HEK293 (cell line): ENCODE measurements at regions not wholly inside any gene's neighbourhood (a gene's known extent, or its start where the extent isn't known, plus 50 kb on each side); places are given as distances from the start of the nearest gene placed in this dataset.

ENCODE experiments used
- REST ChIP-seq: fragments of 450-650 bp; formaldehyde crosslinking; IDR thresholded peaks from 2 replicates; pipeline ENCODE4 v1.5.1; 2016; ENCODE audit warnings: missing biosample characterization, missing genetic modification characterization
- TSHZ1 ChIP-seq: fragments of 450-650 bp; formaldehyde crosslinking; IDR thresholded peaks from 2 replicates; pipeline ENCODE4 v1.5.1; 2016; ENCODE audit warnings: missing biosample characterization, missing genetic modification characterization, borderline replicate concordance
- ZBTB7A ChIP-seq: fragments of 450-650 bp; formaldehyde crosslinking; IDR thresholded peaks from 2 replicates; pipeline ENCODE4 v1.5.1; 2016; ENCODE audit warnings: low read depth, missing biosample characterization, missing genetic modification characterization
- ZNF114 ChIP-seq: fragments of 450-650 bp; formaldehyde crosslinking; IDR thresholded peaks from 2 replicates; pipeline ENCODE4 v1.5.0; 2017; ENCODE audit warnings: missing biosample characterization, missing genetic modification characterization
- ZNF138 ChIP-seq: fragments of 450-650 bp; formaldehyde crosslinking; IDR thresholded peaks from 2 replicates; pipeline ENCODE4 v1.5.1; 2016; ENCODE audit warnings: missing biosample characterization, missing genetic modification characterization, borderline replicate concordance
- ZNF513 ChIP-seq: fragments of 450-650 bp; IDR thresholded peaks from 2 replicates; pipeline ENCODE4 v1.5.1; 2018; ENCODE audit warnings: missing biosample characterization, missing genetic modification characterization
- ZNF585B ChIP-seq: fragments of 450-650 bp; formaldehyde crosslinking; IDR thresholded peaks from 2 replicates; pipeline ENCODE4 v1.5.1; 2016; ENCODE audit warnings: missing biosample characterization, missing genetic modification characterization
- ZNF777 ChIP-seq: fragments of 450-650 bp; formaldehyde crosslinking; IDR thresholded peaks from 2 replicates; pipeline ENCODE4 v1.5.1; 2017; ENCODE audit warnings: missing biosample characterization, missing genetic modification characterization, borderline replicate concordance
- TF ChIP-seq, protein P1 (sequence below): fragments of 450-650 bp; formaldehyde crosslinking; IDR thresholded peaks from 2 replicates; pipeline ENCODE4 v1.5.1; 2016; ENCODE audit warnings: missing biosample characterization, missing genetic modification characterization
- TF ChIP-seq, protein P2 (sequence below): IDR thresholded peaks from 2 replicates; pipeline ENCODE4 v1.6.1; 2011; ENCODE audit warnings: mild to moderate bottlenecking, low read depth, low read length, borderline replicate concordance
- TF ChIP-seq, protein P3 (sequence below): sonication (generic); formaldehyde crosslinking; IDR thresholded peaks from 2 replicates; pipeline ENCODE4 v1.8.1; 2022; ENCODE audit warnings: mild to moderate bottlenecking, moderate library complexity, missing genetic modification reagents
- TF ChIP-seq, protein P4 (sequence below): fragments of 450-650 bp; formaldehyde crosslinking; IDR thresholded peaks from 2 replicates; pipeline ENCODE4 v1.5.1; 2016; ENCODE audit warnings: missing biosample characterization, missing genetic modification characterization

GRCh38 chr4:120266602-120267001 lies 200.0 kb upstream of the MAD2L1 start:
- TF ChIP-seq, protein P1, sequence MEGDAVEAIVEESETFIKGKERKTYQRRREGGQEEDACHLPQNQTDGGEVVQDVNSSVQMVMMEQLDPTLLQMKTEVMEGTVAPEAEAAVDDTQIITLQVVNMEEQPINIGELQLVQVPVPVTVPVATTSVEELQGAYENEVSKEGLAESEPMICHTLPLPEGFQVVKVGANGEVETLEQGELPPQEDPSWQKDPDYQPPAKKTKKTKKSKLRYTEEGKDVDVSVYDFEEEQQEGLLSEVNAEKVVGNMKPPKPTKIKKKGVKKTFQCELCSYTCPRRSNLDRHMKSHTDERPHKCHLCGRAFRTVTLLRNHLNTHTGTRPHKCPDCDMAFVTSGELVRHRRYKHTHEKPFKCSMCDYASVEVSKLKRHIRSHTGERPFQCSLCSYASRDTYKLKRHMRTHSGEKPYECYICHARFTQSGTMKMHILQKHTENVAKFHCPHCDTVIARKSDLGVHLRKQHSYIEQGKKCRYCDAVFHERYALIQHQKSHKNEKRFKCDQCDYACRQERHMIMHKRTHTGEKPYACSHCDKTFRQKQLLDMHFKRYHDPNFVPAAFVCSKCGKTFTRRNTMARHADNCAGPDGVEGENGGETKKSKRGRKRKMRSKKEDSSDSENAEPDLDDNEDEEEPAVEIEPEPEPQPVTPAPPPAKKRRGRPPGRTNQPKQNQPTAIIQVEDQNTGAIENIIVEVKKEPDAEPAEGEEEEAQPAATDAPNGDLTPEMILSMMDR (tag by site-specific recombination): no peak
- TF ChIP-seq, protein P2, sequence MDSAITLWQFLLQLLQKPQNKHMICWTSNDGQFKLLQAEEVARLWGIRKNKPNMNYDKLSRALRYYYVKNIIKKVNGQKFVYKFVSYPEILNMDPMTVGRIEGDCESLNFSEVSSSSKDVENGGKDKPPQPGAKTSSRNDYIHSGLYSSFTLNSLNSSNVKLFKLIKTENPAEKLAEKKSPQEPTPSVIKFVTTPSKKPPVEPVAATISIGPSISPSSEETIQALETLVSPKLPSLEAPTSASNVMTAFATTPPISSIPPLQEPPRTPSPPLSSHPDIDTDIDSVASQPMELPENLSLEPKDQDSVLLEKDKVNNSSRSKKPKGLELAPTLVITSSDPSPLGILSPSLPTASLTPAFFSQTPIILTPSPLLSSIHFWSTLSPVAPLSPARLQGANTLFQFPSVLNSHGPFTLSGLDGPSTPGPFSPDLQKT: no peak
- TF ChIP-seq ZNF513 (tag by site-specific recombination) (no peak), ZBTB7A (no peak), TSHZ1 (no peak), ZNF585B (tag by site-specific recombination) (no peak), ZNF777 (no peak), ZNF138 (tag by site-specific recombination) (no peak), REST (no peak), ZNF114 (tag by site-specific recombination) (no peak)
- TF ChIP-seq, protein P3, sequence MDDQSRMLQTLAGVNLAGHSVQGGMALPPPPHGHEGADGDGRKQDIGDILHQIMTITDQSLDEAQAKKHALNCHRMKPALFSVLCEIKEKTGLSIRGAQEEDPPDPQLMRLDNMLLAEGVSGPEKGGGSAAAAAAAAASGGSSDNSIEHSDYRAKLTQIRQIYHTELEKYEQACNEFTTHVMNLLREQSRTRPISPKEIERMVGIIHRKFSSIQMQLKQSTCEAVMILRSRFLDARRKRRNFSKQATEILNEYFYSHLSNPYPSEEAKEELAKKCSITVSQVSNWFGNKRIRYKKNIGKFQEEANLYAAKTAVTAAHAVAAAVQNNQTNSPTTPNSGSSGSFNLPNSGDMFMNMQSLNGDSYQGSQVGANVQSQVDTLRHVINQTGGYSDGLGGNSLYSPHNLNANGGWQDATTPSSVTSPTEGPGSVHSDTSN: no peak
- TF ChIP-seq, protein P4, sequence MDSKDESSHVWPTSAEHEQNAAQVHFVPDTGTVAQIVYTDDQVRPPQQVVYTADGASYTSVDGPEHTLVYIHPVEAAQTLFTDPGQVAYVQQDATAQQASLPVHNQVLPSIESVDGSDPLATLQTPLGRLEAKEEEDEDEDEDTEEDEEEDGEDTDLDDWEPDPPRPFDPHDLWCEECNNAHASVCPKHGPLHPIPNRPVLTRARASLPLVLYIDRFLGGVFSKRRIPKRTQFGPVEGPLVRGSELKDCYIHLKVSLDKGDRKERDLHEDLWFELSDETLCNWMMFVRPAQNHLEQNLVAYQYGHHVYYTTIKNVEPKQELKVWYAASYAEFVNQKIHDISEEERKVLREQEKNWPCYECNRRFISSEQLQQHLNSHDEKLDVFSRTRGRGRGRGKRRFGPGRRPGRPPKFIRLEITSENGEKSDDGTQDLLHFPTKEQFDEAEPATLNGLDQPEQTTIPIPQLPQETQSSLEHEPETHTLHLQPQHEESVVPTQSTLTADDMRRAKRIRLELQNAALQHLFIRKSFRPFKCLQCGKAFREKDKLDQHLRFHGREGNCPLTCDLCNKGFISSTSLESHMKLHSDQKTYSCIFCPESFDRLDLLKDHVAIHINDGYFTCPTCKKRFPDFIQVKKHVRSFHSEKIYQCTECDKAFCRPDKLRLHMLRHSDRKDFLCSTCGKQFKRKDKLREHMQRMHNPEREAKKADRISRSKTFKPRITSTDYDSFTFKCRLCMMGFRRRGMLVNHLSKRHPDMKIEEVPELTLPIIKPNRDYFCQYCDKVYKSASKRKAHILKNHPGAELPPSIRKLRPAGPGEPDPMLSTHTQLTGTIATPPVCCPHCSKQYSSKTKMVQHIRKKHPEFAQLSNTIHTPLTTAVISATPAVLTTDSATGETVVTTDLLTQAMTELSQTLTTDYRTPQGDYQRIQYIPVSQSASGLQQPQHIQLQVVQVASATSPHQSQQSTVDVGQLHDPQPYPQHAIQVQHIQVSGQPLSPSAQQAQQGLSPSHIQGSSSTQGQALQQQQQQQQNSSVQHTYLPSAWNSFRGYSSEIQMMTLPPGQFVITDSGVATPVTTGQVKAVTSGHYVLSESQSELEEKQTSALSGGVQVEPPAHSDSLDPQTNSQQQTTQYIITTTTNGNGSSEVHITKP (tag by site-specific recombination): no peak
